Kidney (tissue), 13 donors: ENCODE measurements at regions not wholly inside any gene's neighbourhood (a gene's known extent, or its start where the extent isn't known, plus 50 kb on each side); places are given as distances from the start of the nearest gene placed in this dataset.
"Not testable (repeated sequence)": the region's sequence is repeated elsewhere in the genome, so short reads cannot be mapped to it uniquely, and the experiment has no call there.

Experiments used
- DNase-seq, 5 donors: peaks; one replicate each; pipeline ENCODE4 v3.0.0-alpha.2; 2013 to 2020
- FAIRE-seq: peaks from 2 replicates; lab custom pipeline; 2012; peaks lifted over from hg19 to GRCh38; lab: Jason Lieb, UNC
- H3K27ac ChIP-seq, 2 donors: one replicate each; pipeline ENCODE4 v1.7.0; 2013; ENCODE audit warnings: low read depth in 2 of 2, low read length in 2 of 2, inconsistent platforms in 1 of 2
- H3K27me3 ChIP-seq: one replicate; pipeline ENCODE4 v1.7.1; 2013; ENCODE audit warnings: low read length, inconsistent platforms; ENCODE audit not compliant: control insufficient read depth, insufficient read depth
- H3K36me3 ChIP-seq, 3 donors: one replicate each; pipeline versions ENCODE4 v1.7.0 to v1.7.1; 2013; ENCODE audit warnings: low read length in 3 of 3, control low read depth in 1 of 3, inconsistent platforms in 1 of 3; ENCODE audit not compliant: insufficient read depth in 3 of 3, control insufficient read depth in 2 of 3
- H3K4me1 ChIP-seq, 3 donors: one replicate each; pipeline versions ENCODE4 v1.7.0 to v1.7.1; 2013; ENCODE audit warnings: low read length in 3 of 3, inconsistent platforms in 1 of 3, low read depth in 1 of 3; ENCODE audit not compliant: control insufficient read depth in 2 of 3, insufficient read depth in 2 of 3
- H3K4me3 ChIP-seq, 3 donors: one replicate each; pipeline versions ENCODE4 v1.7.0 to v1.8.1; 2013; ENCODE audit warnings: low read length in 3 of 3, control low read depth in 1 of 3, inconsistent platforms in 1 of 3
- H3K9ac ChIP-seq, 3 donors: one replicate each; pipeline versions ENCODE4 v1.7.0 to v1.7.1; 2013; ENCODE audit warnings: low read length in 3 of 3, control low read depth in 1 of 3, inconsistent platforms in 1 of 3
- H3K9me3 ChIP-seq, 3 donors: one replicate each; pipeline versions ENCODE4 v1.7.0 to v1.7.1; 2013; ENCODE audit warnings: low read length in 3 of 3, control low read depth in 1 of 3, inconsistent platforms in 1 of 3; ENCODE audit not compliant: control insufficient read depth in 2 of 3, insufficient read depth in 1 of 3
- intact Hi-C: fragments of 100-400 bp; cut with DNase I; formaldehyde crosslinking; loops from one replicate; pipeline ENCODE4 v1.11.1; 2022
- TF ChIP-seq, protein P1 (sequence below): IDR thresholded peaks from 3 replicates; pipeline ENCODE4 v1.5.1; 2012; ENCODE audit warnings: mild to moderate bottlenecking, moderate library complexity, borderline replicate concordance; ENCODE audit not compliant: insufficient read depth; ENCODE audit errors: extremely low read depth
- donor health status: control.
- donor health status: control.
- donor health status: control.
- donor health status: control.
- donor health status: control.
- donor health status: DM: yes; HTN: yes; CAD: no.
- donor health status: Normal renal cell carcinoma (clear cell type).

DNA sequence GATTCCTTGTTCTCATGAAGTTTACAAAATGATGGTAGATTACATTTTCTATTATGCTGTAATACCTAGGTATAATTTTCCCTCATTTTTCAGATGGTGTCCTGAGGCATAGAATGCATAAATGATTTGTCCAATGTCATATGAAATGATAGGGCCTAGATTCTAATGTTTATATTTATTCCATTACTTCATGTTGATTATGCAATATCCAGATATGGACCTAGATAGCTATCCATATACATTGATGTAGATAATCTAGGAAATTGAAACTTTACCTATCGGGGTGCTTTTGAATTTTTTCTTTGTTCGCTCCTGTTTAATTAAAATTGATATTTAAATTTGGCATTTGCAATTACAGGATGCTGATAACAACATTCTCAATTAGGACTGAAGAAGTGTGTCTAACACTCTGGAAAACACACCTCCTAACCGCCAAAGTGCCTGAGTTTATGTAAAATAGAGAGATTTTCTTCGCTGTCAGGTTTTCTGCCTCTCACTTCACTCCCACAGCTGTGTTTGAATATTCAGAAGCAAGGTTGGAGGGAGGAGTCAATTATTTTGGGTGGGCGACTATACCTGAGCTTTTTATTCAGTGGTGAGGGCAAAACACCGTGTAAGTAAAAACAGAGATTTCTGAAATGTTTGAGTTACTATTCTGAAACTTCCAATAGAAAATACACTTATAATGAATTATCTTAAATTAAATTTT lies 164.4 kb upstream of the ATP2B1 start:
- no peak overlapping the region for H3K4me3 ChIP-seq
- no peaks in the 10 kb centered on the region for H3K27me3 ChIP-seq
- intact Hi-C loops = no loop called here
- peaks cover 0 to 2% (median 0%) of the 10 kb centered on the region in 3 donors for H3K4me1 ChIP-seq
- TF ChIP-seq, protein P1, sequence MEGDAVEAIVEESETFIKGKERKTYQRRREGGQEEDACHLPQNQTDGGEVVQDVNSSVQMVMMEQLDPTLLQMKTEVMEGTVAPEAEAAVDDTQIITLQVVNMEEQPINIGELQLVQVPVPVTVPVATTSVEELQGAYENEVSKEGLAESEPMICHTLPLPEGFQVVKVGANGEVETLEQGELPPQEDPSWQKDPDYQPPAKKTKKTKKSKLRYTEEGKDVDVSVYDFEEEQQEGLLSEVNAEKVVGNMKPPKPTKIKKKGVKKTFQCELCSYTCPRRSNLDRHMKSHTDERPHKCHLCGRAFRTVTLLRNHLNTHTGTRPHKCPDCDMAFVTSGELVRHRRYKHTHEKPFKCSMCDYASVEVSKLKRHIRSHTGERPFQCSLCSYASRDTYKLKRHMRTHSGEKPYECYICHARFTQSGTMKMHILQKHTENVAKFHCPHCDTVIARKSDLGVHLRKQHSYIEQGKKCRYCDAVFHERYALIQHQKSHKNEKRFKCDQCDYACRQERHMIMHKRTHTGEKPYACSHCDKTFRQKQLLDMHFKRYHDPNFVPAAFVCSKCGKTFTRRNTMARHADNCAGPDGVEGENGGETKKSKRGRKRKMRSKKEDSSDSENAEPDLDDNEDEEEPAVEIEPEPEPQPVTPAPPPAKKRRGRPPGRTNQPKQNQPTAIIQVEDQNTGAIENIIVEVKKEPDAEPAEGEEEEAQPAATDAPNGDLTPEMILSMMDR = no peak
- DNase-seq = no peak
- H3K36me3 ChIP-seq = no peaks in the 10 kb centered on the region
- no peaks in the 10 kb centered on the region for H3K9me3 ChIP-seq
- no peak overlapping the region for H3K27ac ChIP-seq
- H3K9ac ChIP-seq = no peak overlapping the region
- FAIRE-seq = no peak

DNA sequence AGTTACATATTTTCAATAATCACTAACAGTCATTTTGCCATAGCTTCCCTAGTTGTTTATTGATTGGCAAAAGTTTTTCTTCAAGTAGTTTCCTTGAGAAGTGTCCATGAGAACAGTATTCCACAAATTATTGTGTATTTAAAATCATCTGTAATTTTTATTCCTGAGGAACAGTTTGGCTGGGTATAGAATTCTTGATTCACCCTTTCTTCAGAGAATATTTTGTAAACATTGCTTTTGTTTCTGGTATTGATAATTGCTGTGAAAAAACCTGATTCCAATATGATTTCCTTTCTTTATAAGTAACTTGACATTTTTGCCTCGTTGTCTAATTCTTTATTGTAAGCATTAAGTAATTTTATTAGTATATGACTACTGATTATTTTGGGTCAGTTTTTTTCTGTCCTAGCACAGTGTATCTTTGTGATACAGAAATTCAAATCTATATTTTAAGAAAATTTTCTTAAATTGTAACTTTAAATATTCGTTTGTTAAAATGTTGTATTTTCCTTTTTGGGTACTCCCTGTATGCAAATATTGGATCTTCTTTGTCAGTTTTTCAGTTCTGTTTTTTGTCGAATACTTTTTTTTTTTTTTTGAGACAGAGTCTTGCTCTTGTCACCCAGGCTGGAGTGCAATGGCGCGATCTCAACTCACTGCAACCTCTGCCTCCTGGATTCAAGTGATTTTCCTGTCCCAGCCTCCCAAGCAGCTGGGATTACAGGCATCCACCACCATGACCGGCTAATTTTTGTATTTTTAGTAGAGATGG lies 162.0 kb upstream of the ATP2B1 start:
- intact Hi-C loops = no loop called here
- Histone ChIP-seq H3K27ac (no peak overlapping the region), H3K4me3 (no peak overlapping the region), H3K27me3 (no peaks in the 10 kb centered on the region), H3K36me3 (no peaks in the 10 kb centered on the region), H3K9ac (no peak overlapping the region), H3K4me1 (no peaks in the 10 kb centered on the region), H3K9me3 (no peaks in the 10 kb centered on the region)
- TF ChIP-seq, protein P1 = no peak
- DNase-seq = no peak
- FAIRE-seq = no peak

DNA sequence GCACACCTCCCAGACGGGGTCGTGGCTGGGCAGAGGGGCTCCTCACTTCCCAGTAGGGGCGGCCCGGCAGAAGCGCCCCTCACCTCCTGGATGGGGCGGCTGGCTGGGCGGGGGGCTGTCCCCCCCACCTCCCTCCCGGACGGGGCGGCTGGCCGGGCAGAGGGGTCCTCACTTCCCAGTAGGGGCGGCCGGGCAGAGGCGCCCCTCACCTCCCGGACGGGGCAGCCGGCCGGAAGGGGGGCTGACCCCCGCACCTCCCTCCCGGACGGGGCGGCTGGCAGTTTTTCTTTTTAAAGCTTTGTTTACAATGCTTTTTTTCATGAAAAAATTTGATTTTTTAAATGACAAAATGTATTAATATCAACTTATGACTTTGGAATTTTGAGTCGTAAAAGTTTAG lies 159.0 kb upstream of the ATP2B1 start:
- H3K4me3 ChIP-seq, H3K9ac ChIP-seq, H3K27me3 ChIP-seq, H3K9me3 ChIP-seq, FAIRE-seq, H3K4me1 ChIP-seq, intact Hi-C loops, H3K27ac ChIP-seq, H3K36me3 ChIP-seq, DNase-seq: not testable (repeated sequence)

- Histone ChIP-seq H3K27ac (no peak overlapping the region), H3K36me3 (no peaks in the 10 kb centered on the region), H3K9ac (no peak overlapping the region), H3K4me3 (no peak overlapping the region), H3K27me3 (no peaks in the 10 kb centered on the region), H3K4me1 (no peaks in the 10 kb centered on the region), H3K9me3 (no peaks in the 10 kb centered on the region)
- intact Hi-C loops = no loop called here
- FAIRE-seq (no peak), DNase-seq (no peak)
- TF ChIP-seq, protein P1 = no peak
Observed at GRCh38 chr12:89864411-89864810, 155.8 kb upstream of the ATP2B1 start.
